ENCODE measurements at regions not wholly inside any gene's neighbourhood (a gene's known extent, or its start where the extent isn't known, plus 50 kb on each side); places are given as distances from the start of the nearest gene placed in this dataset.

DNA sequence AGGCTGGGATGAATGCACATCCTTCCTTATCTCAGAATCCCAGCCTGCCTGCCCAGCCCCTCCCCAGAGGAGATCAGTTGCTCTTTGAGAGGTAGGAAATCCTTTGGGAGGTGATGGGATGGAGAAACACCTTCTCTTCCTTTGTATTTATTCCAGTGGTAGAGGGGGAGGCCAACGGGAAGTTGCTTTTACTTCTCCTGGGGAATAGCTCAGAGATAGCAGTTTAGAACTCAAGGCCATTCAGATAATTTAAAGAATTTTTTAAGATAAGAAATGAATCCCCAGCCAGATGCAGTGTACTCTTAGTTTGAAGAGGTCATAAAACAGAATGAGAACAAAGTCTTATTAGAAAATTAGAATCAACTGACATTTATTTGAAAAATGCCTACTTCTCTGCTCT is 67.4 kb upstream of the PPM1B start:
- TF ChIP-seq, protein P1, sequence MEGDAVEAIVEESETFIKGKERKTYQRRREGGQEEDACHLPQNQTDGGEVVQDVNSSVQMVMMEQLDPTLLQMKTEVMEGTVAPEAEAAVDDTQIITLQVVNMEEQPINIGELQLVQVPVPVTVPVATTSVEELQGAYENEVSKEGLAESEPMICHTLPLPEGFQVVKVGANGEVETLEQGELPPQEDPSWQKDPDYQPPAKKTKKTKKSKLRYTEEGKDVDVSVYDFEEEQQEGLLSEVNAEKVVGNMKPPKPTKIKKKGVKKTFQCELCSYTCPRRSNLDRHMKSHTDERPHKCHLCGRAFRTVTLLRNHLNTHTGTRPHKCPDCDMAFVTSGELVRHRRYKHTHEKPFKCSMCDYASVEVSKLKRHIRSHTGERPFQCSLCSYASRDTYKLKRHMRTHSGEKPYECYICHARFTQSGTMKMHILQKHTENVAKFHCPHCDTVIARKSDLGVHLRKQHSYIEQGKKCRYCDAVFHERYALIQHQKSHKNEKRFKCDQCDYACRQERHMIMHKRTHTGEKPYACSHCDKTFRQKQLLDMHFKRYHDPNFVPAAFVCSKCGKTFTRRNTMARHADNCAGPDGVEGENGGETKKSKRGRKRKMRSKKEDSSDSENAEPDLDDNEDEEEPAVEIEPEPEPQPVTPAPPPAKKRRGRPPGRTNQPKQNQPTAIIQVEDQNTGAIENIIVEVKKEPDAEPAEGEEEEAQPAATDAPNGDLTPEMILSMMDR (IDR thresholded peaks at IDR 0.05) = no peak
- no peak for TF ChIP-seq POLR2AphosphoS5 (IDR thresholded peaks at IDR 0.05; ENCODE audit: low read depth, low read length)
- TF ChIP-seq, protein P2, sequence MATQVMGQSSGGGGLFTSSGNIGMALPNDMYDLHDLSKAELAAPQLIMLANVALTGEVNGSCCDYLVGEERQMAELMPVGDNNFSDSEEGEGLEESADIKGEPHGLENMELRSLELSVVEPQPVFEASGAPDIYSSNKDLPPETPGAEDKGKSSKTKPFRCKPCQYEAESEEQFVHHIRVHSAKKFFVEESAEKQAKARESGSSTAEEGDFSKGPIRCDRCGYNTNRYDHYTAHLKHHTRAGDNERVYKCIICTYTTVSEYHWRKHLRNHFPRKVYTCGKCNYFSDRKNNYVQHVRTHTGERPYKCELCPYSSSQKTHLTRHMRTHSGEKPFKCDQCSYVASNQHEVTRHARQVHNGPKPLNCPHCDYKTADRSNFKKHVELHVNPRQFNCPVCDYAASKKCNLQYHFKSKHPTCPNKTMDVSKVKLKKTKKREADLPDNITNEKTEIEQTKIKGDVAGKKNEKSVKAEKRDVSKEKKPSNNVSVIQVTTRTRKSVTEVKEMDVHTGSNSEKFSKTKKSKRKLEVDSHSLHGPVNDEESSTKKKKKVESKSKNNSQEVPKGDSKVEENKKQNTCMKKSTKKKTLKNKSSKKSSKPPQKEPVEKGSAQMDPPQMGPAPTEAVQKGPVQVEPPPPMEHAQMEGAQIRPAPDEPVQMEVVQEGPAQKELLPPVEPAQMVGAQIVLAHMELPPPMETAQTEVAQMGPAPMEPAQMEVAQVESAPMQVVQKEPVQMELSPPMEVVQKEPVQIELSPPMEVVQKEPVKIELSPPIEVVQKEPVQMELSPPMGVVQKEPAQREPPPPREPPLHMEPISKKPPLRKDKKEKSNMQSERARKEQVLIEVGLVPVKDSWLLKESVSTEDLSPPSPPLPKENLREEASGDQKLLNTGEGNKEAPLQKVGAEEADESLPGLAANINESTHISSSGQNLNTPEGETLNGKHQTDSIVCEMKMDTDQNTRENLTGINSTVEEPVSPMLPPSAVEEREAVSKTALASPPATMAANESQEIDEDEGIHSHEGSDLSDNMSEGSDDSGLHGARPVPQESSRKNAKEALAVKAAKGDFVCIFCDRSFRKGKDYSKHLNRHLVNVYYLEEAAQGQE (IDR thresholded peaks at IDR 0.05; ENCODE audit: insufficient read depth in 1 of 2, low read depth in 2 of 2, low read length in 1 of 2) = no peak
